Mammary epithelial cell (primary cell): ENCODE measurements at regions not wholly inside any gene's neighbourhood (a gene's known extent, or its start where the extent isn't known, plus 50 kb on each side); places are given as distances from the start of the nearest gene placed in this dataset.

Experiments
- CTCF ChIP-seq, 2 donors: IDR thresholded peaks in 1 of 2; conservative IDR thresholded peaks in 1 of 2; 2 replicates each; pipeline ENCODE4 v1.5.1; 2011 to 2012; ENCODE audit warnings: inconsistent platforms in 2 of 2, low read length in 2 of 2, mild to moderate bottlenecking in 2 of 2, control low read depth in 1 of 2, low read depth in 1 of 2; ENCODE audit not compliant: insufficient read depth in 1 of 2; ENCODE audit errors: extremely low read depth in 1 of 2
- EZH2 ChIP-seq: IDR thresholded peaks from 2 replicates; pipeline ENCODE4 v1.6.1; 2012; ENCODE audit warnings: low read length, inconsistent platforms, borderline replicate concordance

GRCh38 chr17:77735081-77735565, 223.4 kb upstream of the TNRC6C start:
- TF ChIP-seq CTCF (conservative IDR thresholded peaks at IDR 0.05 in 1 of 2, IDR thresholded peaks at IDR 0.05 in 1 of 2; ENCODE audit: extremely low read depth in 1 of 2, insufficient read depth in 1 of 2, low read depth in 1 of 2, low read length in 2 of 2) (no peak), EZH2 (no peak)
